IMR-90 (cell line): ENCODE measurements at regions not wholly inside any gene's neighbourhood (a gene's known extent, or its start where the extent isn't known, plus 50 kb on each side); places are given as distances from the start of the nearest gene placed in this dataset.

Experiments
- ATAC-seq: fragments of 200-7000 bp; cut with Tn5 transposase; 2 replicates; pipeline ENCODE4 v1.9.1; 2020; ENCODE audit warnings: low read depth, mild to moderate bottlenecking, moderate library complexity
- BruUV-seq: library from RNA; stranded (reverse); fragments of 400-500 nt; replicated peaks from 2 replicates; lab custom pipeline; 2021; lab: Mats Ljungman, UMichigan
- CTCF ChIA-PET: fragments of 300-600 bp; formaldehyde crosslinking; extraction: SDS; loops from one replicate; lab custom pipeline; 2021; ENCODE audit warnings: antibody characterized with exemption; lab: Yijun Ruan, JAX
- POLR2A ChIA-PET: fragments of 300-600 bp; sonication (Branson Sonifier 250); formaldehyde crosslinking; loops from one replicate; lab custom pipeline; 2022; ENCODE audit warnings: antibody characterized with exemption; ENCODE audit not compliant: unreplicated experiment; lab: Charles Lee
- DNase-seq: peaks from one replicate; pipeline ENCODE4 v3.0.0; 2013
- H2AFZ ChIP-seq: replicated peaks from 2 replicates; pipeline ENCODE3; 2013; ENCODE audit warnings: low read length, mild to moderate bottlenecking; ENCODE audit not compliant: poor library complexity
- H2AK5ac ChIP-seq: 2 replicates; pipeline ENCODE4 v1.6.1; 2013; ENCODE audit warnings: low read depth, low read length, inconsistent platforms
- H2AK9ac ChIP-seq: replicated peaks from 2 replicates; pipeline ENCODE3; 2013; ENCODE audit warnings: mild to moderate bottlenecking, low read depth, low read length, moderate library complexity; ENCODE audit not compliant: poor library complexity
- H2BK120ac ChIP-seq: 2 replicates; pipeline ENCODE4 v1.6.1; 2013; ENCODE audit warnings: low read depth, low read length, inconsistent platforms
- H2BK15ac ChIP-seq: 3 replicates; pipeline ENCODE4 v1.6.1; 2013; ENCODE audit warnings: low read depth, low read length, inconsistent platforms
- H2BK20ac ChIP-seq: 2 replicates; pipeline ENCODE4 v1.6.1; 2013; ENCODE audit warnings: low read depth, mild to moderate bottlenecking, inconsistent platforms, low read length, moderate library complexity
- H2BK5ac ChIP-seq: 2 replicates; pipeline ENCODE4 v1.6.1; 2013; ENCODE audit warnings: mild to moderate bottlenecking, low read depth, low read length, inconsistent platforms; ENCODE audit not compliant: poor library complexity, severe bottlenecking
- H3K14ac ChIP-seq: replicated peaks from 2 replicates; pipeline ENCODE4 v1.6.1; 2013; ENCODE audit warnings: low read depth, low read length, inconsistent platforms
- H3K18ac ChIP-seq: 2 replicates; pipeline ENCODE4 v1.6.1; 2013; ENCODE audit warnings: low read depth, low read length, control low read depth
- H3K23ac ChIP-seq: 2 replicates; pipeline ENCODE4 v1.6.1; 2013; ENCODE audit warnings: low read depth, low read length, inconsistent platforms
- H3K27ac ChIP-seq: 2 replicates; pipeline ENCODE4 v1.5.1; 2013; ENCODE audit warnings: mild to moderate bottlenecking, control low read depth, low read length; ENCODE audit not compliant: insufficient read depth
- H3K27me3 ChIP-seq: 2 replicates; pipeline ENCODE4 v1.6.1; 2013; ENCODE audit warnings: low read length; ENCODE audit not compliant: control insufficient read depth, insufficient read depth
- H3K36me3 ChIP-seq: 2 replicates; pipeline ENCODE4 v1.6.1; 2013; ENCODE audit warnings: low read length, mixed read lengths; ENCODE audit not compliant: control insufficient read depth, insufficient read depth
- H3K4ac ChIP-seq: 2 replicates; pipeline ENCODE4 v1.6.1; 2013; ENCODE audit warnings: low read depth, low read length, inconsistent platforms
- H3K4me1 ChIP-seq: 2 replicates; pipeline ENCODE4 v1.6.1; 2013; ENCODE audit warnings: low read length, mixed read lengths; ENCODE audit not compliant: control insufficient read depth, insufficient read depth
- H3K4me2 ChIP-seq: 2 replicates; pipeline ENCODE4 v1.6.1; 2013; ENCODE audit warnings: low read depth, mild to moderate bottlenecking, control low read depth, low read length, moderate library complexity
- H3K4me3 ChIP-seq: 2 replicates; pipeline ENCODE4 v1.5.1; 2013; ENCODE audit warnings: low read depth, mild to moderate bottlenecking, control low read depth, low read length, moderate library complexity; ENCODE audit not compliant: insufficient read depth
- H3K56ac ChIP-seq: 2 replicates; pipeline ENCODE4 v1.6.1; 2013; ENCODE audit warnings: low read length, inconsistent platforms; ENCODE audit not compliant: insufficient read depth; ENCODE audit errors: extremely low read depth
- H3K79me1 ChIP-seq, 2 experiments: 2 replicates each; pipeline ENCODE4 v1.6.1; 2013; ENCODE audit warnings: low read length in 2 of 2, inconsistent platforms in 1 of 2, low read depth in 1 of 2
- H3K9ac ChIP-seq: 2 replicates; pipeline ENCODE4 v1.6.1; 2013; ENCODE audit warnings: low read depth, low read length, control low read depth
- H3K9me1 ChIP-seq: 2 replicates; pipeline ENCODE4 v1.6.1; 2013; ENCODE audit warnings: low read length, inconsistent platforms; ENCODE audit not compliant: insufficient read depth
- H3K9me3 ChIP-seq: 2 replicates; pipeline ENCODE4 v1.6.1; 2013; ENCODE audit warnings: low read length; ENCODE audit not compliant: control insufficient read depth, insufficient read depth
- H4K20me1 ChIP-seq: 2 replicates; pipeline ENCODE4 v1.6.1; 2013; ENCODE audit warnings: low read length, inconsistent platforms; ENCODE audit not compliant: insufficient read depth
- H4K5ac ChIP-seq: 2 replicates; pipeline ENCODE4 v1.6.1; 2013; ENCODE audit warnings: mild to moderate bottlenecking, low read depth, low read length, control low read depth
- H4K8ac ChIP-seq, 2 experiments: 2 replicates each; pipeline ENCODE4 v1.6.1; 2013; ENCODE audit warnings: low read depth in 2 of 2, low read length in 2 of 2, control low read depth in 1 of 2, inconsistent platforms in 1 of 2
- H4K91ac ChIP-seq: 2 replicates; pipeline ENCODE4 v1.6.1; 2013; ENCODE audit warnings: low read depth, low read length, inconsistent platforms; ENCODE audit not compliant: insufficient read depth
- BHLHE40 ChIP-seq: fragments of 150-350 bp; IDR thresholded peaks from 2 replicates; pipeline ENCODE4 v1.6.1; 2016; ENCODE audit warnings: mild to moderate bottlenecking, low read depth, low read length
- MAFK ChIP-seq: IDR thresholded peaks from 2 replicates; pipeline ENCODE4 v1.6.1; 2012; ENCODE audit warnings: low read depth, low read length, improper control_type of control experiment
- WGBS, 2 experiments: methylation state at CpG; one replicate each; pipeline versions ENCODE4 v1.1.5 to v1.1.7; 2013; ENCODE audit warnings: missing lambda C conversion rate in 2 of 2; ENCODE audit not compliant: insufficient read length in 1 of 2; ENCODE audit errors: extremely low coverage in 2 of 2; 5-methylcytosine and 5-hydroxymethylcytosine counted together
- dilution Hi-C: fragments of 300-500 bp; cut with HindIII; formaldehyde crosslinking; loops from one replicate; pipeline ENCODE4 v1.14.3; 2018; ENCODE audit warnings: low sequenced_read_pairs; ENCODE audit not compliant: unreplicated experiment
- in situ Hi-C: fragments of 300-500 bp; cut with MboI; formaldehyde crosslinking; loops from 3 replicates; pipeline ENCODE4 v1.14.3; 2019; ENCODE audit warnings: low sequenced_read_pairs, inconsistent platforms, mixed read lengths
- intact Hi-C: fragments of 100-400 bp; cut with micrococcal nuclease; formaldehyde crosslinking; loops from 2 replicates; pipeline ENCODE4 v1.10.0; 2022

GRCh38 chr20:21839982-21840381 is 134.5 kb downstream of the PAX1 start:
- no peak overlapping the region for H3K4me2 ChIP-seq
- BruUV-seq: no TSS peak
- POLR2A ChIA-PET: no interaction called here
- no peaks in the 10 kb centered on the region for H3K9me1 ChIP-seq
- no peak overlapping the region for H3K18ac ChIP-seq
- H2AK9ac ChIP-seq: no peak overlapping the region
- no peak overlapping the region for H3K4ac ChIP-seq
- no peak overlapping the region for H4K5ac ChIP-seq
- no peak for TF ChIP-seq BHLHE40
- no peak for TF ChIP-seq MAFK
- H2BK15ac ChIP-seq: no peak overlapping the region
- H3K9me3 ChIP-seq: peaks cover 18% of the 10 kb centered on the region
- H3K56ac ChIP-seq: no peak overlapping the region
- H2BK5ac ChIP-seq: no peak overlapping the region
- H4K91ac ChIP-seq: no peak overlapping the region
- in situ Hi-C loops: no loop called here
- no CpG with 5 or more reads among the region's 12 CpGs for WGBS, 2 experiments
- no peak for ATAC-seq
- H4K20me1 ChIP-seq: no peaks in the 10 kb centered on the region
- no peak overlapping the region for H2BK120ac ChIP-seq
- dilution Hi-C loops: no loop called here
- no peak overlapping the region for H2AFZ ChIP-seq
- H3K14ac ChIP-seq: no peak overlapping the region
- no peaks in the 10 kb centered on the region for H3K79me1 ChIP-seq
- H3K36me3 ChIP-seq: no peaks in the 10 kb centered on the region
- no peaks in the 10 kb centered on the region for H3K27me3 ChIP-seq
- CTCF ChIA-PET: no interaction called here
- H4K8ac ChIP-seq: no peak overlapping the region
- H3K4me3 ChIP-seq: no peak overlapping the region
- H3K4me1 ChIP-seq: no peaks in the 10 kb centered on the region
- H3K9ac ChIP-seq: no peak overlapping the region
- intact Hi-C loops: no loop called here
- no peak for DNase-seq
- no peak overlapping the region for H2BK20ac ChIP-seq
- no peak overlapping the region for H2AK5ac ChIP-seq
- H3K27ac ChIP-seq: no peak overlapping the region
- H3K23ac ChIP-seq: no peak overlapping the region
